GM18868 (cell line): ENCODE measurements at regions not wholly inside any gene's neighbourhood (a gene's known extent, or its start where the extent isn't known, plus 50 kb on each side); places are given as distances from the start of the nearest gene placed in this dataset.

Experiments
- ATAC-seq: cut with Tn5 transposase; IDR thresholded peaks from one replicate; pipeline ENCODE4 v1.9.1; 2021; ENCODE audit warnings: mild to moderate bottlenecking, moderate library complexity; ENCODE audit not compliant: unreplicated experiment

DNA sequence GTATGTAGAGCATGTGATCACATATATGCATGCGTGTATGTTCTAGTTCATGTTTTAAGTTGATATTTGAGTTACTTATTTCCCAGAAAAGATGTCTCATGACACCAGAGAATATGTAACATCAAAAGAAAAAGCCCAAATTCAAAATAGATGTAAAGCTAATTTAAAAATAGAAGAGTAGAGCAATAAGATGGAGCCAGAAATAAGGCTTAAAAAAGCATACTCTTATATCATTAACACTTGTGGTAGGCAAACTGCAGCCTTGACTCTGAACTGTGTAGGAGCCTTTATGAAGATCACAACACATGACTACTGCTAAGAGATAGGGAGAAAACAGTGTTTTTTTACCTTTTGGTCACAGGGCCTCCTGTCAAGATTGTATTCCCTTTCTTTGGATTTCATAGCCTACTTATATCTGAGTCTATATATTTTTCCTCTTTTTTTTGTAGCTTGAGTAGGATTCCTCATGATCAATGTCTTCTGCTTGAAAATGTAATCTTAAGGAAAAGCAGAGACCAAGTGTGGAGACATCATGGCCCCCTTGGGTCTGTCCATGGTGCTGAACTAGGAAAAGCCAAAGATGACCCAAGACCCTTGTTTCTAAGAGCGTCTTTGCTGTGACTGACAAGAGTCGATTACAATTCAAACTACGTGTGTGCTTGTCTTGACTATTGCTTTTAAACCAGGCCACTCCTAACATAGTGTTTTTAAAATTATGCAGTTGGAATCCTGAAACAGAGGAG lies 390.4 kb downstream of the SHISA9 start:
- ATAC-seq, result no peak

DNA sequence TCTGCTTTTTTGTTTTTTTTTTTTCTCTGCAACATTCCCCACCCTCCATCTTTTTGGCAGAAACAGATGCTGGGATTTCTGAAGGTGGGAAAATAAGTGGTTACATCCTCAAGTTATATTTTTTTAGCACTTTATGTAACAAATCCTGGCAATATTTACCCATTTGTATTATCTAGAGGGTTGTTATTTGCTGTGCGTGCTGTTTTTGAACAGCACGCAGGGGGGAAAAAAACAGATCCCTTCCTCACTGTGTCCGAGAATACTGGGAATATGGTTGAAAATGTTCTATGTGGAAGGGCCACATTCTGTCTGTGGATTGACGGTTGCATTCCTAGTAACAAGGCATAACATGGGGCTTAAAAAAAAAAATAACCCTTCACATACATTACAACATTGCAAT lies 394.8 kb downstream of the SHISA9 start:
- ATAC-seq, result no peak

DNA sequence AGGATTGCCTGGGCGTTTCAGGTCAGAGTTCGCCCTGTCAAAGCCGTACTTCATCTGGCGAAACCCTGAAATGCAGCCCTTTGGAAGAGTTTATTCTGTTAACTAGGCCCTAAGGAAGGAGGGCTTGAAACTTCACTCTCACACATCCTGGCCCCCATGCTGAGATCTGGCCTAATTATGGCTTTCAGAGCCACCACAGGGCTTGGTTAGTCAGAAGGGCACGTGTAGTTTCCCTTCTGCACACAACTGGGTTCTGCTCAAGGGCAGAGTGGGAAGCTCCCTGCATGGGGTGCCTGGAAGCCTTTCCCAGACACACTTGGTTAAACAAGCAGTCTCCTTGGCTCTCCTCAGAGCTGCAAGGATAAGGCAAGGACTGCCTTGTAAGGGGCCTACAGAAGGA lies 397.3 kb downstream of the SHISA9 start:
- no peak for ATAC-seq

DNA sequence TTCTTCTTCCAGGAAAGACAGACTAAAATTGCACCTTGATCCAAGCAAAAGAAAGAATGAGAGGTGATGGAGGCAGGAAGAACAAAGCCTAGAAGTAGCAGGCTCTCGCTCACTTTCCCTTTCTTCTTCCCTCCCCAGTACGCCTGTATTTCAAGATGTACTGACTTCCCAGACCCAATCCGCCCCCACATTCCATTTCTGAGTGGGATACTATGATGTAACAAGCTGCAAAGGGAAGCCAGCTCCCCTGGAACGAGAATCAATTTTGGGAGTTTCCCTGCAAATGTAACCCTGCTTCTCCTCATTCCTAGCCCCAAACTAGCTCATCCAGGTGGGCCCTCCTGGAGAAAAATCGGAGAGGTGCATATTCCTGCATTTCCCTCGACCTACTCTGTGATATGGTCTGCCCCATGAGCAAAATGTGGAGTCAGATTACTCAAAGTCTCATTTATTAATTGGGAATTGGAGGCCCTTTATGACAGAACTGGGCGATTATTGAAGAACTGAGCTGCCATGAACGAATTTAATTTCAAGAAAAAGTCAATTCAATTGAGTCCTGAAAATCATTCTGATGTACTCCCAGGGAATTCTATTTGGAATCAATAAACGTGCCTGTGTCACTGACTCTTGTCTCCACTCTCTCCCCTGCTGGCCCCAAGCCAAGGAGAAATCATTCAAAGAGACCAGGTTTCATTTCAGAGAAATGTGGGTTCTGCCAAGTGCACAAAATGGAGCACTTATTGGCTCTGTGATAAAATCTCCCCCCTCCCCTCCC lies 398.9 kb downstream of the SHISA9 start:
- ATAC-seq, result no peak

DNA sequence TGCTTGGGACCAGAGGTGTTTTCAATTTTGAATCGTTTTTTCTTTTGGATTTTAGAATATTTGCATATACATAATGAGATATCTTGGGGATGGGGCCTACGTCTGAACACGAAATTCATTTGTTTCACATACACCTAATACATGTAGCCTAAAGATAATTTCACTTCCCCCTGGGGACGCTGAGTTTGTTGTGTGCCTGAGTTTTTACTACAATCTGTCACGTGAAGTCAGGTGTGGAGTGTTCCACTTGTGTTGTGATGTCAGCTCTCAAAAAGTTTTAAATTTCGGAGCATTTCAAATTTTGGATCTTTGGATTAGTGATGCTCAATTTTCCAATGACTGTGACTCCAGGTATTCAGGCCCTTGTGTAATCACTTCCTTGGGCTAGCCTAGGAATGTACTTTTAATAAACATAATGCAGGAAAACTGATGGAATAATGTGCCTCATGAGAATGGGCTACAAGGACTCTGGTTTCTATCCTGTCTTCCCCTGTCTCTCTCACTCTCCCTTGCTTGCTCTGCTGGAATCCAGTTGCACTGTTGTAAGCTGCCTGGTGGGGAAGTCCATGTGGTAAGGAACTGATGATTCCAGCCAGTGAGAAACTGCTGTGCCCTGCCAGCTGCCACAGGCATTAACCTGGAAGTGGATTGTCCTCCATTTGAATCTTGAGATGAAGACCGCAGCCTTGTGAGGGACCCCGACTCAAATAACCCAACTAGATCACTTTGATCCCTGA lies 403.8 kb downstream of the SHISA9 start:
- ATAC-seq, result peak; percentile 85

DNA sequence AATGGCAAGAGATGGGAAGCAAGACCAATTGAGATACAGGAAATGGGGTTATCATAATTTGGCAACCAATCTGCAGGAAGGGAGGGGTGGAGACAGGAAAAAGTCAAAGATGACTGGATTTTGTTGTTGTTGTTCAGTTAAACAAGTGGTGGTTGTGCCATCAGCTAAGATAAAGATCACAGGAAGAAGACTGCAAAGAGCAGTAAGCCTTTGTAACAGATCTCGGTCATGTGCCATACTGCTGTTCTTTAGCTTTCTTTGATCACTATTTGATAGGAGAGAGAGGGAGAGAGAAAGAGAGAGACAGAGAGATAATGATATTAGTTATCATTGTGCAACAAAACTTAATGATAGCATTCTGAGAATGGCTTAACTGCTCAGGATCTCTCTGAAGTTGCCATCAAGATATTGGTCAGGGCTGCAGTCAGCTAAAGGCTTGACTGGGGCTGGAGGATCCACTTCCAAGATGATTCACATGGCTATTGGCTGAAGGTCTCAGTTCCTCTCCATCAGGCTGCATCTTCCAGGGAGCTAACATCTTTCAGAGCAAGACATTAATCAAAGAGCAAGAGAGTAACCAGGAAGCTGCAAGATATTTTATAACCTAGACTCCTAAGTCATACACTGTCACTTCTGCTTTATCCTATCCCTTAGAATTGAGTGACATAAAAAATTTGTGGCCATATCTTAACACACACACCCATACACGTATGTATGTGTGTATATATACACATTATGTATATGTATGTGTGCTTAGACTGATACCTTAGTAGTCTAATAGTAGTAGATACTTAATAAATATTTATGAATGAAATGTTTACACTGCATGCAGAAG lies 405.0 kb downstream of the SHISA9 start:
- ATAC-seq, result no peak

DNA sequence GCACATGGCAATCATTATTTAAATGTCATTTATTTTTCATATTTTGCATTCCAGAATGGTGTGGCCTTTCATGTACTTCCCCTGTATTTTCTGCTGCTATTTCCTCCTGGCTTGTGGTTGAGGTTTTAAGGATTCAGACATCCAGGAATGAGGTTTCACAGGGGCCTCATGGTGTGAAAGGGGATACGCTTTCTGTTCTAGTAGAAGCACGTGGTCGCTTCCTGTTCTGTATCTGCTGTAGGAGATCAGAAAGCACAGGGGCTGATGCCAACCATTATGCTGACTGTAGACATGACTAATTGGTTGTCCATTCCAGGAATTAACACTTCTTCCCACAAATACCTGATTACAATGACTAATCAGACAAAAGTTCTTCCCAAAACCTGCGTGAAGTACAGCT lies 405.9 kb downstream of the SHISA9 start:
- ATAC-seq, result no peak

DNA sequence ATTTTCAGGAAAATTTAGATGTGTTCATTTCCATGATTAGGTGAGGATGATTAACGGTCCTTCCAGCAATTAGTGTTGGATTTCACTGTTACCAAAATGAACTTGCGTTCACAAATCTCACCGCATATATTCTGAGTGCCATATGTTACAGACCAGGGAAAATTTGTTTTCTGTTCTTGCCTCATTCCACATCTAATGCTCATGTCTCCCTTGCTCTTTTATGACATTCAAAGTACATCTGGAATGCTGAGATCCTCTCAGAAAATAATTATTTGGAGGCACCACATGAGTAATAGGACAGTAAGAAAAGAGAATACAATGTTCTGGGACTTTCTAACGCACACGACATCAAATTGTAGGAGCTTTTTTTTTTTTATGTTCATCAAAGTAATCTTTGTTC lies 406.5 kb downstream of the SHISA9 start:
- no peak for ATAC-seq

DNA sequence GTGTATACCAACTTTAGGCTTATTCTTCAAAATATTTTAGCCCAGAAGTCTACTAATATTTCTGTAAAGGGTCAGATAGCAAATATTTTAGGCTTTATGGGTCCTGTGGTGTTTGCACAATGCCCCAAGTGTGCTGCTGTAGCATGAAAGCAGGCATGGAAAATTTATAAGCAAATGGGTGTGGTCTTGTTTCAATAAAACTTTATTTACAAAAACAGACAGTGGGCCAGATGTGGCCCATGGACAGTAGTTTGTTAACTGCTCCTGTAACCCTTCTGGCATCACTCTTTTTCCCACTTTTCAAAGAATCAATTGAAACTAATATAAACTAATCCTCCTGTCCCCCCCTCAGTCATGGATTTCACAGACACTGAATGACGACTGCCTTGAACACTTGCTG lies 410.7 kb downstream of the SHISA9 start:
- no peak for ATAC-seq

DNA sequence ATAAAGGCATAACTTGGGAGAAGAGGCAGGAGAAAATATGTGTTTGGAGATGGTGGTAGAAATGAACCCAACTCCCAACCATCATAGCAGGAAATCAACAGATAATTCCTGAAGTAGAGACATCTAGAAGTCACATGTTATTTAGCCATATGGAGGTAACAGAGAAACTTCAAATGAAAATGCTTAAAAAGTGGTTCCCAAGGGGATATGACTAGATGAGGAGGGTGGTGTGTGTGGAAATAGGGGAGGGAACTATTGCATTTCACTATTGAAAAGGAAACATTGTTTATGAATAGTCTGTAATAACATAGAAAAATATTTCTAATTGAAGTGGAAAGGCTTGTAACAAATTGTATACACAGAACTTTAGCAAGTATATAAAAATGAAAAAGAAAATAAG lies 412.0 kb downstream of the SHISA9 start:
- ATAC-seq, result no peak

DNA sequence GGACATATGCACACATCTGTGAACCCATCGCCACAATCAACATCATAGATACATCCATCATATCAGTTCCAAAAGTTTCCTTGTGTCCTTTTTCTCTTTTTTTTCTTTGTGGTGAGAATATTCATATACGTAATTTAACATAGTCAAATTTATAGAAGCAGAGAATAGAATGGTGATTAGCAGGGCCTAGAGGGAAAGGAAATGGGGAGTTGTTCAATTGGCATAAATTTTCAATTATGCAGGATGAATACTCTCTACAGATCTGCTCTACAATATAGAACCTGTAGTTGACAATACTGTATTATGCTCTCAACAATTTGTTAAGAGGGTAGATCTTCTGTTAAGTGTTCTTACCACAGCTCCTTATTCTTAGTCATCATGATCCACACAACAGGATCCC lies 413.2 kb downstream of the SHISA9 start:
- no peak for ATAC-seq

DNA sequence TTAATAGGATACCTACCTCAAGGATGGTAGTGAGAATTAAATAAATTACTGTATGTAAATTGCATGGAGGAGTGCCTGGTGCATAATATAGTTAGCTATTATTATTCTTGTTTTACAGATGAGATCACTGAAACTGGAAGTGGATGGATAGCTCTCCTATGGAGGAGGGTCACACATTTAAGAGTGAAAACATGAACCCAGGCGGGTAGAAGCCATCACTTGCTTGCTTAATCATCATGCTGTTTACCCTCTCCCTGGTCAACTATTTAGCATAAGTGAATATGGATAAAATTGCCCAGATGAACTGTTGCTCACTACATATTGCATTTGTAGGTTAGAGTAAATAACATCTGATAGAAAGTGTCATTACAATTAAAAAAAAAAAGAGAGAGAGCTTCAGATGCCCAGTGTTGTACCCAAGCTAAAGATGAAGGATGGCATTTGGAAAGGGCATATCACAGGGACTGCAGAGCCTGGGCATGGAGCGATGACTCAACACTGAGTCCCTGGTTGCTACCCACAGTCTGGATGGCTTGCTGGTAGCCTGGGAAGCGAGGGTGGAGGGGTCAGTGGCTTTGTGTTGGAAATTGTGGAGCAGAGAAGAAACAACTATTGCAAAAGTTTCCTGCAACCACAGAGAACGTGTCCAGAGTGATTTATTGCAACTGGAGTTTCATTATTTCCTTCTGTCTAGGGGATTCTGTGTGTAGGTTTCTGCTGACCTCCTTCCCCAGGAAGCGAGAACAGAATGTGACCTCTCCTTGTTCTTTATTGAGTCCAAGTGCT lies 414.4 kb downstream of the SHISA9 start:
- ATAC-seq, result no peak

DNA sequence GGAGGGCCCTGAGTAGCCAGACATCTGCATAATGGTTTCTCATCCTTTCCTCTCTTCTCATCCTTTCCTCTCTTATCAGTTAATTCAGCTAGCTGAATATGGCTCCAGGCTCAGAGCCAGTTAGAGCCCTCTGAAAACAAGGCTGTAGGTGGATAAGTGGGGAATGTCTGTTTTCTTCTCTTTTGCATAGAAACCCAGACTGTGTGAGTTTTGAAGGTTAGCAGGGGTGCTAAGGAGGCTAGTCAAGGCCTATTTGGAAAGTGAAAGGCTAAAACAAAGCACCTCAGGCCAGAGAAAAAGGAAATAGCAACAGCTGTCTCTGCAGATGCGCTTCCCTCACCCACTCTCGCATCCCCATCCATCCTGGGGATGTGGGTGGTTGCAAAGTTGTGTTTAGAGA lies 420.9 kb downstream of the SHISA9 start:
- ATAC-seq, result peak; percentile 50

DNA sequence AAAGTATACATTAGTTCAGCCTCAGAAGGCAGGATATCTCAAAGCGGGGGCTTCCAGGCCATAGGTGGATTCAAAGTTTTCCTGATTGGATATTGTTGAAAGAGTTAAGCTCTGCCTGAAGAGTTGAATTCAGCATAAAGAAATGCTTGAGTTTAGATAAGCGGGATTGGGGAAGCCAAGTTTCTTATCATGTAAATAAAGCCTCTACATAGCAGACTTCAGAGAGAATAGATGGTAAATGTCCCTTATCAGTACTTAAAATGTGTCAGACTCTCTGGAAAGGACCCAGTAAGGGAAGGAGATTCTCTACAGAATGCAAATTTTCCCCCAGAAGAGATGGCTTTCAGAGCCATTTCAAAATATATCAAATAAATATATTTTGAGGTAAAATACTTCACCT lies 423.5 kb downstream of the SHISA9 start:
- ATAC-seq, result no peak

DNA sequence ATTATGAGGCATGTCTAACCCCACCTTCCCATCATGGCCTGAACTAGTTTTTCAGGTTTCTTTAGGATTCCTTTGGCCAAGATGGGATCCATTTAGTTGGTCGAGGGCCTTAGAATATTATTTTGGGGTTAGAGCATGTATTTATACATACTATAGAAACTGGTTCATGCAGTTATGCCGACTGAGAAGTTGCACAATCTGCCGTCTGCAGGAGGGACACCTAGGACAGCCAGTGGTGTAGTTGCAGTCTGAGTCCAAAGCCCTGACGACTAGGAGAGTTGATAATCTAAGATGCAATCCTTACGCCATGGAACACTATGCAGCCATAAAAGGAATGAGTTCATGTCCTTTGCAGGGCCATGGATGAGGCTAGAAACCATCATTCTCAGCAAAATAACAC lies 424.0 kb downstream of the SHISA9 start:
- ATAC-seq, result no peak

DNA sequence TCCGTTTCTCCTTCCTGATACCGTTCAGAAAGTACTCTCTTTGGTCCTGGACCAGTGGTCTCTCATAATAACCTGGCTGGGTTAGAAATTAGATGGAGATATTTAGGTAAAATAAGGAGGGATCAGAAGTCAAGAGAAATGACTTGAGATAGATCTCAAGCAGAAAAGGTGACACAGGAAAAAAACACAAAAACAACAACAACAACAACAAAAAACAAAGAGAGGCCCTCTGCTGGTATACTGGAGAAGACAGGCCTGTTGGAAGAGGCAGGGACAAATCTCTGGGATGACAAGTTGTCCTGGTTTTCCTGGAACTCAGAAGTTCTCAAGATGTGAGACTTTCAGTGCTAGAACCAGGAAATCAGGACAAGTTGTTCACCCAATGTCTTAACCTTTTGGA lies 430.5 kb downstream of the SHISA9 start:
- ATAC-seq, result no peak

DNA sequence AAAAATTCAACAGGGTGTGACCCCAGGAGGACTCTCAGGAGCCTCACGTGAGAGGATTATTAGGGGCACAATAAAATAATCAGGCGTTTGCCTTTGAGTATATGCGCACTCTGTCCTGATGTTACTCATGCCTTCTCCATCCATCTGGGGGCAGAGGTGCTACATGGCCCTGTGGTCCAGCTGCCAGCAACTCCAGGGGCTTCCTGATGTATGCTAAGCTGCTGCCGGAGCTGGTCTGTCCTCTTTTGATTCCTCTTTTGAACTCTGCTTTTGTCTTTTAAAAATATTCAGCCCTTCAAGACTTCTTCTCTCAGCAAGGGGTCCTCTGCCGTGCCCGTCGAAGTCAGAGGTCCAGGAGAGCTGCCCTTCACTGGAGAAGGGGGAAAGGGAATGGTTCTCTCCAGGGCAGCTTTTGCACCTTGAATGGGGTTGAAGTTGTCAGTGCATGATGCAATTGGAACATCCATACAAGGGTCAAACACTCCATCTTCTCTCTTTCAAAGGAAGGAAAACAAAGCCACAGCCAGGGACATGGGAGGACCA lies 431.4 kb downstream of the SHISA9 start:
- ATAC-seq, result no peak

DNA sequence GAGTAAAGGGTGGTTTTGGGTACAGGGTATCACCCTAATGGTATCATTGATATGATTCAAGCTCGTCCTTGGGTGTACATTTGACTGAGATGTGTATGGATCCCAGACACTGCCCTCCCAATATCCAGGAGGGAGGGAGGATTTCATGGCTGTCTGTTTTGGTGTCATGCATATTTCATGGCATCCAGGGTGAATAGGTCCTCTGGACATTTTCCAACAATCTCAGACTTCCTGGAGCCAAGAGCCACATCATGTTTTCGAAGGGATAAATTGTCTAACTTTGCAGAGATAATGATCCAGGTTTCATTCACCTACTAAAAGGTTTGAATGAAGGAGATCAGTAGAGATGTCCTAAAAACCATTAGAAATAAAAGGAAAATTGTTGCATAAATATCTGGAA lies 431.9 kb downstream of the SHISA9 start:
- ATAC-seq, result no peak

DNA sequence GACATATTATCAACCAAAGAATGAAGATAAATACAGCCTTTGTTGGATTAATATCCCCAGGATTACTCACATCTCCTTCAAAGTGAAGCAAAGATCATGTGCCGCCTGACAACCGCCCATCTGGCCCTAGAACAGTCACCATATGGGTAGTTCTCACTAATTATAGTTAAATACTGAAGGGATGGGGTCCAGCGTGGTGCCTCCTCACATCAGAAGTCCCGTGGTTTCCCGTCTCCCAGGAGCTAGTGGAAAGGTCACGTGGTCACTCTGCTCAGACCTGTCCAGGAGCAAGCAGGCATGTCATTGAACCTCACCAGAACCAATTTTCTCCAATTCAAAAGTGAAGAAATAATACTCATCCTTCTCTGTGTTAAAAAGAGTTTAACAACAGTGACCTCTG lies 434.5 kb downstream of the SHISA9 start:
- no peak for ATAC-seq

DNA sequence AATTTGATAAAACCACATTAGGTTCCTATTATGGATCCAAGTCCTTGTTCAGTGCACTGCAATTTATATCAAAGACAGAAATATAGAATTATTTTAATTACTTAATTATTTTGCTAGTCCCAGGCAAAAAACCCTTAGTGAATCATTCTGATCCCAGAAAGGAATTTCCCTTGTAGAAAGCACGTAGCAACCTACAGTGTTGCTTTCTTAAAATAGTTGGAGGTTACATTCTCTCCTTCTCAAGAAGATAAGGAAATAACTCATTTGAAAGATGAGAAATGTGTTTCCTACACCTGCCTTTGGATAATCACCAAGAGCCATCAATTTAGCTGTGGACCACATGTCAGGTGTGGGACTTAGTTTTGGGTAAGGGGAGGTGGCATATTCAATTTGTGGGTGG lies 434.9 kb downstream of the SHISA9 start:
- no peak for ATAC-seq
